SK-N-MC (cell line): ENCODE measurements at regions not wholly inside any gene's neighbourhood (a gene's known extent, or its start where the extent isn't known, plus 50 kb on each side); places are given as distances from the start of the nearest gene placed in this dataset.

ENCODE experiments used
- DNase-seq: peaks from one replicate; pipeline ENCODE4 v3.0.0-alpha.2; 2011; ENCODE audit warnings: low read depth, low spot score
- H3K27ac ChIP-seq: fragments of 200-600 bp; sonication (generic); 2 replicates; pipeline ENCODE4 v1.5.1; 2016; ENCODE audit warnings: mixed run types
- H3K36me3 ChIP-seq: fragments of 200-600 bp; sonication (generic); 2 replicates; pipeline ENCODE4 v1.6.1; 2017; ENCODE audit warnings: antibody characterized with exemption, low read length, mixed read lengths; ENCODE audit not compliant: insufficient read depth
- H3K4me3 ChIP-seq: fragments of 200-600 bp; sonication (generic); 2 replicates; pipeline ENCODE4 v1.5.1; 2016
- H3K9ac ChIP-seq: fragments of 200-600 bp; sonication (generic); 2 replicates; pipeline ENCODE4 v1.8.0; 2017; ENCODE audit warnings: mixed run types, mixed read lengths; ENCODE audit not compliant: insufficient read length
- H3K9me3 ChIP-seq: fragments of 200-600 bp; sonication (generic); 2 replicates; pipeline ENCODE4 v1.6.1; 2017; ENCODE audit warnings: low read depth, mild to moderate bottlenecking, antibody characterized with exemption, low read length, moderate library complexity, mixed read lengths
- EZH2 ChIP-seq: fragments of 200-600 bp; sonication (generic); IDR thresholded peaks from one replicate; pipeline ENCODE4 v1.6.1; 2017; ENCODE audit warnings: antibody characterized with exemption
- FOXP2 ChIP-seq: optimal IDR thresholded peaks from 2 replicates; pipeline ENCODE3; 2011; ENCODE audit warnings: mild to moderate bottlenecking, moderate library complexity; ENCODE audit not compliant: insufficient read depth; ENCODE audit errors: extremely low read length, control extremely low read depth
- POLR2AphosphoS5 ChIP-seq: IDR thresholded peaks from 2 replicates; pipeline ENCODE4 v1.6.1; 2012; ENCODE audit warnings: mild to moderate bottlenecking, low read depth, low read length, borderline replicate concordance

- no peak overlapping the region for H3K9ac ChIP-seq
- no peaks in the 10 kb centered on the region for H3K9me3 ChIP-seq
- no peak for DNase-seq
- no peaks in the 10 kb centered on the region for H3K36me3 ChIP-seq
- no peak overlapping the region for H3K27ac ChIP-seq
- no peak for TF ChIP-seq POLR2AphosphoS5
- TF ChIP-seq EZH2, result no peak
- TF ChIP-seq FOXP2, result no peak
- no peak overlapping the region for H3K4me3 ChIP-seq
Observed at GRCh38 chr11:70762810-70763209, 364.5 kb downstream of the CTTN start.

GRCh38 chr11:70763606-70764005 lies 365.3 kb downstream of the CTTN start:
- DNase-seq, result no peak
- TF ChIP-seq EZH2, result no peak
- no peak for TF ChIP-seq POLR2AphosphoS5
- TF ChIP-seq FOXP2, result no peak
- H3K9ac ChIP-seq, result no peak overlapping the region
- no peaks in the 10 kb centered on the region for H3K36me3 ChIP-seq
- H3K4me3 ChIP-seq, result no peak overlapping the region
- H3K9me3 ChIP-seq, result no peaks in the 10 kb centered on the region
- no peak overlapping the region for H3K27ac ChIP-seq

DNA sequence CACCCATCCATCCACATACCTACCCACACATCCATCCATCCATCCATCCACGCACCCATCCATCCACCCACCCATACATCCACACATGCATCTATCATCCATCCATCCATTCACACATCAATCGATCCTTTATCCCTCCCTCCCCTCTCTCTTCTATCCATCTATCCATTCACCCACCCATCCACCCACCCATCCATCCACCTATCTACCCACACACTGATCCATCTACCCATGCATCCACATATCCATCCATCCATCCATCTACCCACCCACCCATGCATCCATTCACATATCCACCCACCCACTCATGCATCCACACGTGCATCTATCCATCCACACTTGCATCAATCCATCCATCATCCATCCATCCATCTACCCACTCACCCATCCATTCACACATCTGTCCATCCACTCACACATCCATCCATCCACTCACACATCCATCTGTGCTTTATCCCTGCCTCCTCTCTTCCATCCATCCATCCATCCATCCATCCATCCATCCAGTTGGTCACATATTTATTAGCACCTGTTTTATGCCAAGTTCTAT lies 366.1 kb downstream of the CTTN start:
- H3K9ac ChIP-seq, result no peak overlapping the region
- TF ChIP-seq FOXP2 (no peak), EZH2 (no peak), POLR2AphosphoS5 (no peak)
- no peak overlapping the region for H3K4me3 ChIP-seq
- H3K9me3 ChIP-seq, result no peaks in the 10 kb centered on the region
- H3K27ac ChIP-seq, result no peak overlapping the region
- no peaks in the 10 kb centered on the region for H3K36me3 ChIP-seq
- no peak for DNase-seq

DNA sequence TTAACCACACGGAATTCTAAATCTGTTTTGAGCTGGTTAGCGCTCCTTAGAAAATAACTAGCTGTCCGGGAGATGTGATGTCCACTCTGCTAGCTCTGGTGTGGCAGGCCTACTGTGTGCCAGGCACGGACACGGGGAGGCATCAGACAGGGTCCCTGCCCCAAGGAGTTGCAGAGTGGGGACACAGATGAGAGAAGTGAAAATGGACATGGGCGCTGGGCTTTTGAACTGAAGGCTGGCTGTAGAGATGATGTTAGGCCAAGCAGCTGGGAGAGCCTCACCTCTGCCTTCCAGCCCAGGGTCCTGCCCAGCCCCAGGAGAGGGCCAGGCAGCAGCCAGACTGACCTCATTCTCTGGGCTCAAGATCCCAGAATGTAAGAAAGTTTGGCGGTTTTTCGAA lies 368.6 kb downstream of the CTTN start:
- no peak for TF ChIP-seq POLR2AphosphoS5
- no peak for TF ChIP-seq FOXP2
- no peak for TF ChIP-seq EZH2
- H3K4me3 ChIP-seq, result no peak overlapping the region
- no peak overlapping the region for H3K9ac ChIP-seq
- H3K9me3 ChIP-seq, result no peaks in the 10 kb centered on the region
- no peaks in the 10 kb centered on the region for H3K36me3 ChIP-seq
- DNase-seq, result no peak
- H3K27ac ChIP-seq, result no peak overlapping the region

- Histone ChIP-seq H3K4me3 (no peak overlapping the region), H3K36me3 (no peaks in the 10 kb centered on the region), H3K27ac (no peak overlapping the region), H3K9ac (no peak overlapping the region), H3K9me3 (no peaks in the 10 kb centered on the region)
- TF ChIP-seq EZH2, result no peak
- no peak for TF ChIP-seq FOXP2
- TF ChIP-seq POLR2AphosphoS5, result no peak
- DNase-seq, result no peak
Observed at GRCh38 chr11:70768346-70769095, 370.2 kb downstream of the CTTN start.

GRCh38 chr11:70769106-70769505 lies 370.8 kb downstream of the CTTN start:
- Histone ChIP-seq H3K36me3 (no peaks in the 10 kb centered on the region), H3K27ac (no peak overlapping the region), H3K4me3 (no peak overlapping the region), H3K9me3 (no peaks in the 10 kb centered on the region), H3K9ac (no peak overlapping the region)
- TF ChIP-seq POLR2AphosphoS5 (no peak), FOXP2 (no peak), EZH2 (no peak)
- no peak for DNase-seq

GRCh38 chr11:70769521-70769920 lies 371.2 kb downstream of the CTTN start:
- Histone ChIP-seq H3K9me3 (no peaks in the 10 kb centered on the region), H3K4me3 (no peak overlapping the region), H3K27ac (no peak overlapping the region), H3K9ac (no peak overlapping the region), H3K36me3 (no peaks in the 10 kb centered on the region)
- TF ChIP-seq FOXP2 (no peak), POLR2AphosphoS5 (no peak), EZH2 (no peak)
- DNase-seq, result no peak

DNA sequence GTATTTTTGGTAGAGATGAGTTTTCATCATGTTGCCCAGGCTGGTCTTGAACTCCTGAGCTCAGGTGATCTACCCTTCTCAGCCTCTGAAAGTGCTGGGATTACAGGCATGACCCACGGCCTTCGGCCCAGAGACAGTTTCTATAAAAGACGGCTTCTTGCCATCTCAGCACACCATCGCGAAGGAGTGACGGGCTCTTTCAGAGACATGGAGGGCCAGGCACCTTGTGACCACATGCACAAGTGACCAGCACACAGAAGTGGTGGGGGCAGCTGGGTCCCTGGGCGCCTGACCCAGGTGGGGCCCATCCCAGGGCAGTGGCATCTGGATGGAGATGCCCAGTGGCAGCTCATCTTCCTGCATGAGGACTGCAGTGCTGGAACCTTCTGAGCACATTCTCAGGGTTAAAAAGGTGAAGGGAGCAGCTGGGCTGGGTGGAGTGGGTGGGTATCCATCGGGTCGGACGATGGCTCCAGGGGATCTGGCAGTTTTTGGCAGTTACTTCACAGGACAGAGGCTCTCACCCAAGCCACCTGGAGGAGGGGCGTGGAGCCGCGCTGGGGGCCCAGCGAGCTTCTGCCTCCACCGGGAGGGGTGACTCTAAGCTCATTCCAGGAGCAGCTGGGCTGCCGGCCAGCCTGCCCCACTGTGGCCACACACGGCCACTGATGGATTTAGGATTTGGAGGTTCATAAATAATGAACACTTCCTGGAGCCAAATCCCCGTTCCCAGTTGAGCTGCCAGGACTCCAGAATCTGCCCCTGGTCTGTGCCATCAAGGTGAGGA lies 373.0 kb downstream of the CTTN start:
- TF ChIP-seq POLR2AphosphoS5 (no peak), FOXP2 (no peak), EZH2 (no peak)
- Histone ChIP-seq H3K9me3 (no peaks in the 10 kb centered on the region), H3K27ac (no peak overlapping the region)

GRCh38 chr11:70772950-70773349 lies 374.6 kb downstream of the CTTN start:
- Histone ChIP-seq H3K9ac (no peak overlapping the region), H3K9me3 (no peaks in the 10 kb centered on the region), H3K4me3 (no peak overlapping the region), H3K27ac (no peak overlapping the region), H3K36me3 (no peaks in the 10 kb centered on the region)
- no peak for DNase-seq
- no peak for TF ChIP-seq FOXP2
- TF ChIP-seq EZH2, result no peak
- TF ChIP-seq POLR2AphosphoS5, result no peak

More for the DNA sequence above, 373.0 kb downstream of the CTTN start:
- no peak overlapping the region for H3K9ac ChIP-seq
- no peak overlapping the region for H3K4me3 ChIP-seq
- DNase-seq, result no peak
- no peaks in the 10 kb centered on the region for H3K36me3 ChIP-seq
